Hepatocyte (in vitro differentiated cells): ENCODE measurements at regions not wholly inside any gene's neighbourhood (a gene's known extent, or its start where the extent isn't known, plus 50 kb on each side); places are given as distances from the start of the nearest gene placed in this dataset.

Experiments used
- EZH2phosphoT487 ChIP-seq: fragments of 200-600 bp; sonication (generic); IDR thresholded peaks from one replicate; pipeline ENCODE4 v1.6.1; 2018; ENCODE audit warnings: antibody characterized with exemption, mild to moderate bottlenecking, low read depth, moderate library complexity; ENCODE audit not compliant: unreplicated experiment, severe bottlenecking
- TF ChIP-seq, protein P1 (sequence below): fragments of 200-600 bp; sonication (generic); IDR thresholded peaks from 2 replicates; pipeline ENCODE4 v1.5.1; 2016; ENCODE audit warnings: antibody characterized with exemption, mild to moderate bottlenecking; ENCODE audit not compliant: poor library complexity

- TF ChIP-seq, protein P1, sequence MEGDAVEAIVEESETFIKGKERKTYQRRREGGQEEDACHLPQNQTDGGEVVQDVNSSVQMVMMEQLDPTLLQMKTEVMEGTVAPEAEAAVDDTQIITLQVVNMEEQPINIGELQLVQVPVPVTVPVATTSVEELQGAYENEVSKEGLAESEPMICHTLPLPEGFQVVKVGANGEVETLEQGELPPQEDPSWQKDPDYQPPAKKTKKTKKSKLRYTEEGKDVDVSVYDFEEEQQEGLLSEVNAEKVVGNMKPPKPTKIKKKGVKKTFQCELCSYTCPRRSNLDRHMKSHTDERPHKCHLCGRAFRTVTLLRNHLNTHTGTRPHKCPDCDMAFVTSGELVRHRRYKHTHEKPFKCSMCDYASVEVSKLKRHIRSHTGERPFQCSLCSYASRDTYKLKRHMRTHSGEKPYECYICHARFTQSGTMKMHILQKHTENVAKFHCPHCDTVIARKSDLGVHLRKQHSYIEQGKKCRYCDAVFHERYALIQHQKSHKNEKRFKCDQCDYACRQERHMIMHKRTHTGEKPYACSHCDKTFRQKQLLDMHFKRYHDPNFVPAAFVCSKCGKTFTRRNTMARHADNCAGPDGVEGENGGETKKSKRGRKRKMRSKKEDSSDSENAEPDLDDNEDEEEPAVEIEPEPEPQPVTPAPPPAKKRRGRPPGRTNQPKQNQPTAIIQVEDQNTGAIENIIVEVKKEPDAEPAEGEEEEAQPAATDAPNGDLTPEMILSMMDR, result no peak
- TF ChIP-seq EZH2phosphoT487, result no peak
Observed at GRCh38 chrX:68919707-68920106, 90.9 kb downstream of the EFNB1 start.
